ENCODE measurements at regions not wholly inside any gene's neighbourhood (a gene's known extent, or its start where the extent isn't known, plus 50 kb on each side); places are given as distances from the start of the nearest gene placed in this dataset.

GRCh38 chr1:219489636-219490035 is 123.3 kb downstream of the ZC3H11B start:
- no peak for TF ChIP-seq CTCF (IDR thresholded peaks at IDR 0.05)
- TF ChIP-seq EZH2 (IDR thresholded peaks at IDR 0.05): no peak
- TF ChIP-seq EZH2phosphoT487 (IDR thresholded peaks at IDR 0.05): no peak

All from neural progenitor cell (in vitro differentiated cells).